Ishikawa (cell line): ENCODE measurements at regions not wholly inside any gene's neighbourhood (a gene's known extent, or its start where the extent isn't known, plus 50 kb on each side); places are given as distances from the start of the nearest gene placed in this dataset.

ENCODE experiments used
- CEBPB ChIP-seq: IDR thresholded peaks from 2 replicates; pipeline ENCODE4 v1.6.1; 2012
- EGR1 ChIP-seq: IDR thresholded peaks from 2 replicates; pipeline ENCODE4 v1.6.1; 2012
- FOXM1 ChIP-seq: IDR thresholded peaks from 2 replicates; pipeline ENCODE4 v1.6.1; 2012; ENCODE audit warnings: low read depth, borderline replicate concordance
- NFIC ChIP-seq: IDR thresholded peaks from 2 replicates; pipeline ENCODE4 v1.6.1; 2012
- RAD21 ChIP-seq: IDR thresholded peaks from 2 replicates; pipeline ENCODE4 v1.6.1; 2012; ENCODE audit warnings: low read depth
- REST ChIP-seq: IDR thresholded peaks from 2 replicates; pipeline ENCODE4 v1.6.1; 2012; ENCODE audit warnings: low read depth, mild to moderate bottlenecking
- TAF1 ChIP-seq: IDR thresholded peaks from 2 replicates; pipeline ENCODE4 v1.6.1; 2012; ENCODE audit warnings: low read depth, mild to moderate bottlenecking
- TCF12 ChIP-seq: IDR thresholded peaks from 2 replicates; pipeline ENCODE4 v1.6.1; 2012; ENCODE audit warnings: low read depth
- YY1 ChIP-seq: IDR thresholded peaks from 2 replicates; pipeline ENCODE4 v1.6.1; 2012; ENCODE audit warnings: low read depth
- ZBTB7A ChIP-seq: IDR thresholded peaks from 2 replicates; pipeline ENCODE4 v1.6.1; 2012; ENCODE audit warnings: low read depth

- no peak for TF ChIP-seq REST
- no peak for TF ChIP-seq ZBTB7A
- TF ChIP-seq TAF1: no peak
- TF ChIP-seq CEBPB: no peak
- no peak for TF ChIP-seq RAD21
- TF ChIP-seq EGR1: no peak
- no peak for TF ChIP-seq TCF12
- TF ChIP-seq YY1: no peak
- no peak for TF ChIP-seq FOXM1
- TF ChIP-seq NFIC: no peak
Measured at GRCh38 chr14:61197416-61197815, 83.7 kb downstream of the TMEM30B start.
